ENCODE measurements at regions not wholly inside any gene's neighbourhood (a gene's known extent, or its start where the extent isn't known, plus 50 kb on each side); places are given as distances from the start of the nearest gene placed in this dataset.
"Not testable (repeated sequence)": the region's sequence is repeated elsewhere in the genome, so short reads cannot be mapped to it uniquely, and the experiment has no call there.

- no peak for DNase-seq
Measured at GRCh38 chr4:173696011-173696410, 166.0 kb upstream of the HAND2 start.

GRCh38 chr4:173685831-173686210 is 155.8 kb upstream of the HAND2 start:
- no peak for DNase-seq

- no peak for DNase-seq
Measured at GRCh38 chr4:173685165-173685830, 155.3 kb upstream of the HAND2 start.

- DNase-seq: no peak
Measured at GRCh38 chr4:173684223-173684622, 154.2 kb upstream of the HAND2 start.

GRCh38 chr4:173682609-173683008 is 152.6 kb upstream of the HAND2 start:
- DNase-seq: no peak

GRCh38 chr4:173680278-173680677 is 150.2 kb upstream of the HAND2 start:
- no peak for DNase-seq

GRCh38 chr4:173675446-173675845 is 145.4 kb upstream of the HAND2 start:
- no peak for DNase-seq

- no peak for DNase-seq
Measured at GRCh38 chr4:173669460-173670179, 139.6 kb upstream of the HAND2 start.

GRCh38 chr4:173661001-173661400 is 131.0 kb upstream of the HAND2 start:
- no peak for DNase-seq

GRCh38 chr4:173656898-173657297 is 126.9 kb upstream of the HAND2 start:
- DNase-seq: no peak

GRCh38 chr4:173652283-173652931 is 122.4 kb upstream of the HAND2 start:
- DNase-seq: no peak

- DNase-seq: no peak
Measured at GRCh38 chr4:173651651-173652282, 121.7 kb upstream of the HAND2 start.

- no peak for DNase-seq
Measured at GRCh38 chr4:173647902-173648301, 117.9 kb upstream of the HAND2 start.

GRCh38 chr4:173642509-173642908 is 112.5 kb upstream of the HAND2 start:
- DNase-seq: no peak

GRCh38 chr4:173635395-173635794 is 105.4 kb upstream of the HAND2 start:
- DNase-seq: no peak

GRCh38 chr4:173626277-173626676 is 96.2 kb upstream of the HAND2 start:
- no peak for DNase-seq

- not testable (repeated sequence) for DNase-seq
Measured at GRCh38 chr4:173618648-173619047, 88.6 kb upstream of the HAND2 start.

GRCh38 chr4:173609158-173609557 is 79.1 kb upstream of the HAND2 start:
- no peak for DNase-seq

- not testable (repeated sequence) for DNase-seq
Measured at GRCh38 chr4:173608632-173609031, 78.6 kb upstream of the HAND2 start.

- no peak for DNase-seq
Measured at GRCh38 chr4:173591760-173592159, 61.7 kb upstream of the HAND2 start.

GRCh38 chr4:173590697-173591096 is 60.7 kb upstream of the HAND2 start:
- DNase-seq: no peak

- DNase-seq: no peak
Measured at GRCh38 chr4:173585876-173586572, 56.0 kb upstream of the HAND2 start.

- no peak for DNase-seq
Measured at GRCh38 chr4:173584506-173584905, 54.5 kb upstream of the HAND2 start.

Measured in Kasumi-1 (cell line).